IMR-90 (cell line): ENCODE measurements at regions not wholly inside any gene's neighbourhood (a gene's known extent, or its start where the extent isn't known, plus 50 kb on each side); places are given as distances from the start of the nearest gene placed in this dataset.

Experiments used
- CTCF ChIP-seq: conservative IDR thresholded peaks from 2 replicates; pipeline ENCODE4 v1.5.1; 2012; ENCODE audit warnings: mild to moderate bottlenecking, low read depth, low read length, improper control_type of control experiment
- MAFK ChIP-seq: IDR thresholded peaks from 2 replicates; pipeline ENCODE4 v1.6.1; 2012; ENCODE audit warnings: low read depth, low read length, improper control_type of control experiment
- POLR2A ChIP-seq: IDR thresholded peaks from 2 replicates; pipeline ENCODE4 v1.6.1; 2012; ENCODE audit warnings: mild to moderate bottlenecking, low read depth, low read length
- SMC3 ChIP-seq: fragments of 150-350 bp; IDR thresholded peaks from 2 replicates; pipeline ENCODE4 v1.6.1; 2016; ENCODE audit warnings: low read depth, mild to moderate bottlenecking, antibody characterized with exemption, low read length, moderate library complexity

GRCh38 chr9:2913026-2913425 lies 69.1 kb upstream of the PUM3 start:
- TF ChIP-seq CTCF, result no peak
- no peak for TF ChIP-seq SMC3
- TF ChIP-seq MAFK, result no peak
- TF ChIP-seq POLR2A, result no peak
